ENCODE measurements at regions not wholly inside any gene's neighbourhood (a gene's known extent, or its start where the extent isn't known, plus 50 kb on each side); places are given as distances from the start of the nearest gene placed in this dataset.

DNA sequence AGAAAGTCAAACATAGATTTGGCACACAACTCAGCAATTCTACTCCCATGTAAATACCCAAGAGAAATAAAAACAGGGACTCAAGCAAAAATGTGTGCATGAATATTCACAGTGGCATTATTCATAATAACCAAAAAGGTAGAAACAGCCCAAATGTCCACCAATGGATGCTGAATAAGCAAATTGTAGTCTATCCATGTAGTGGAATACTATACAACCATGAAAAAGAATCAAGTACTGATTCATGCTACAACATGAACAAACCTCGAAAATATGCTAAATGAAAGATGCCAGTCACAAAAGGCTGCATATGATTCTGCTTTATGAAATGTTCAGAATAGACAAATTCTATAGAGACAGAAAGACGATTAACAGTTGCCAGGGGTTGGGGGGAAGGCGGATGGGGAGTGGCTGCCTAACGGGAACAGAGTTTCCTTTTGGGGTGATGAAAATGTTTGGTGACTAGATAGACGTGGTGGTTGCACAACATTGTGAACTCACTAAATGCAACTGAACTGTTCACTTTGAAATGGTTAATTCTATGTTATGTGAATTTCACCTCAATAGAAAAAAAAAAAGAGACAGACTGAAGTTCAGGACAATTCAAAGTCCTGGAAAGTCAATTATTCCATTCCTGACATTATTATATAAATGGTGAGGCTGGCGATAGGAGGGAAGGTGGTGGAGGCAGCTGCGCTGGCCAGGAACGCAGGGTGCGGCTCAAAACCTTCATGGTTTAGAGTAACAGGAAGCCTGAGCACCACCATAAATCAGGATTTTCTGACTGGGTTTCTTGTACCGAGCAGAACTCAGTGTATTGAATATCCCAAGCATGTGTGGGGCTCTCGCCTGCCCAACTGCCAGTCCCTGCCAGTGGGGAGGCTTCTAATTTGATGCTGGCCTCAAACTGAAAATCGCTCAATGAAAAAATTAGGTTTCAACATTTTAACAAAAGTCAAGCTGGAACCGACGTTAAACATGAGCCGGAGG is 300.9 kb downstream of the C16orf95 start:
- TF ChIP-seq, protein P1, sequence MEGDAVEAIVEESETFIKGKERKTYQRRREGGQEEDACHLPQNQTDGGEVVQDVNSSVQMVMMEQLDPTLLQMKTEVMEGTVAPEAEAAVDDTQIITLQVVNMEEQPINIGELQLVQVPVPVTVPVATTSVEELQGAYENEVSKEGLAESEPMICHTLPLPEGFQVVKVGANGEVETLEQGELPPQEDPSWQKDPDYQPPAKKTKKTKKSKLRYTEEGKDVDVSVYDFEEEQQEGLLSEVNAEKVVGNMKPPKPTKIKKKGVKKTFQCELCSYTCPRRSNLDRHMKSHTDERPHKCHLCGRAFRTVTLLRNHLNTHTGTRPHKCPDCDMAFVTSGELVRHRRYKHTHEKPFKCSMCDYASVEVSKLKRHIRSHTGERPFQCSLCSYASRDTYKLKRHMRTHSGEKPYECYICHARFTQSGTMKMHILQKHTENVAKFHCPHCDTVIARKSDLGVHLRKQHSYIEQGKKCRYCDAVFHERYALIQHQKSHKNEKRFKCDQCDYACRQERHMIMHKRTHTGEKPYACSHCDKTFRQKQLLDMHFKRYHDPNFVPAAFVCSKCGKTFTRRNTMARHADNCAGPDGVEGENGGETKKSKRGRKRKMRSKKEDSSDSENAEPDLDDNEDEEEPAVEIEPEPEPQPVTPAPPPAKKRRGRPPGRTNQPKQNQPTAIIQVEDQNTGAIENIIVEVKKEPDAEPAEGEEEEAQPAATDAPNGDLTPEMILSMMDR (conservative IDR thresholded peaks at IDR 0.05): no peak
- no peaks in the 10 kb centered on the region for H3K36me3 ChIP-seq (ENCODE audit: control insufficient read depth, insufficient read depth, low read length)
- no peak for DNase-seq
- Mint-ChIP-seq H3K4me3 (no peak overlapping the region), H3K4me1 (no peaks in the 10 kb centered on the region), H3K27ac (no peak overlapping the region), H3K9me3 (peaks cover 2% of the 10 kb centered on the region), H3K36me3 (ENCODE audit: low read depth) (no peaks in the 10 kb centered on the region), H3K27me3 (ENCODE audit: insufficient read depth) (peaks cover 1% of the 10 kb centered on the region)
- no peak overlapping the region for H3K4me3 ChIP-seq (ENCODE audit: low read length)
- no peak overlapping the region for H3K27ac ChIP-seq (ENCODE audit: low read depth, low read length)
- H3K9me3 ChIP-seq (ENCODE audit: control insufficient read depth, low read length): no peaks in the 10 kb centered on the region
- WGBS, 2 experiments (ENCODE audit: insufficient coverage in 1 of 2, insufficient read length in 1 of 2): 93% methylated on average over 13 to 15 of the region's 15 CpGs
- H3K27me3 ChIP-seq (ENCODE audit: control insufficient read depth, insufficient read depth, low read length, poor library complexity, severe bottlenecking): no peaks in the 10 kb centered on the region
- H3K4me1 ChIP-seq (ENCODE audit: control insufficient read depth, insufficient read depth, low read length): no peaks in the 10 kb centered on the region
- no peak overlapping the region for H3K9ac ChIP-seq (ENCODE audit: extremely low read depth, low read length, poor library complexity, severe bottlenecking)

DNA sequence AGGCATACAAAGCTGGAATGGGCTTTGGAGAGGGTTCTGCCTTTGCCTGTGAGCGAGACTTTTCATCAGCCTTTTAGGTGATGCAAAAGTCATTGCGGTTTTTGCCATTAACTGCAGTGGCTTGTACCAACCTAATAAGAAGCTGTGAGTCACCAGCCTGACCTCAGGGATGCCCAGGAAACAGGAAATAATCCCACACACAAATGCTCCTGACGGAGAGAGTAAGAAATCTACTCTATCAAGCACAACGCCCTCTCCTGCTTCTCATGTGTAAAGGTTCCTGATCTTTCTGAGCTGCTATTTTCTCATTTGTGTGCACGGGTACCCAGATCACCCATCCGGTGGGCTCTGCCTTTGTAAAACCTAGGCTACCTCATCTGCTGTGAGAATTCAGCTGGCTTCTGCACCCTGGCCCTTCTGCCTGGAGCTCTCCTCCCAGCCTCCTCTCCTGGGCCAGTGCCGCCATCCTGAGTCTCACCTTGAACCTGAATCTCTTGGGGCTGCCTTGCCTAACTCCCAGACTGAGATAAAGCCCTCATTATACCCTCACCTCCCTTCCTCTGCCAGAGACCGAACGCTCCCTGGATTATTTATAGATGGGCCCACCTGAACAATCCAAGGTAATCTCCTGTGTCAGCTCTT is 299.7 kb downstream of the C16orf95 start:
- Mint-ChIP-seq H3K9me3 (peaks cover 2% of the 10 kb centered on the region), H3K27me3 (ENCODE audit: insufficient read depth) (no peaks in the 10 kb centered on the region), H3K36me3 (ENCODE audit: low read depth) (no peaks in the 10 kb centered on the region), H3K4me3 (no peak overlapping the region), H3K4me1 (no peaks in the 10 kb centered on the region), H3K27ac (no peak overlapping the region)
- Histone ChIP-seq H3K27me3 (ENCODE audit: control insufficient read depth, insufficient read depth, low read length, poor library complexity, severe bottlenecking) (no peaks in the 10 kb centered on the region), H3K4me1 (ENCODE audit: control insufficient read depth, insufficient read depth, low read length) (no peaks in the 10 kb centered on the region), H3K9ac (ENCODE audit: extremely low read depth, low read length, poor library complexity, severe bottlenecking) (no peak overlapping the region), H3K9me3 (ENCODE audit: control insufficient read depth, low read length) (no peaks in the 10 kb centered on the region), H3K4me3 (ENCODE audit: low read length) (no peak overlapping the region), H3K36me3 (ENCODE audit: control insufficient read depth, insufficient read depth, low read length) (no peaks in the 10 kb centered on the region), H3K27ac (ENCODE audit: low read depth, low read length) (no peak overlapping the region)
- TF ChIP-seq, protein P1 (conservative IDR thresholded peaks at IDR 0.05): peak; percentile 64
- peak; percentile 55 for DNase-seq
- 52 to 77% methylated on average over 6 to 9 of the region's 9 CpGs for WGBS, 2 experiments (ENCODE audit: insufficient coverage in 1 of 2, insufficient read length in 1 of 2)

DNA sequence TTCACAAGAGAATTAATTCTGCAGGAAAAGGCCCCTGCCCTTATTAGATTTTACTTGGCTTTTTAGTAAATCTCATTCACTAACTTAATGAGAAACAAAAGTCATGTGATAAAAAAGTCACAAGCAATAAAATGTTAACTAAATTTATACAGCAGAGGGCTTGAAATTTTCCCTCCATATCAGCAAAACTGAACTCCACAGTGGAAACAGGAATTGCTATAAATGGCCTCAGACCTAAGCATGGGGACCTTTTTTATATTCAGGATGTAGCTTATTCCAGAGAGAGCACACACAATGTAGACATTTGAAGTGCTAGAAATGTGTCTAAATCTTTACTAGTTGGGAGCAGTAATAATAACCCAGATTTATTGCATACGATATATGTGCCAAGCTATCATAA is 291.5 kb downstream of the C16orf95 start:
- TF ChIP-seq, protein P1 (conservative IDR thresholded peaks at IDR 0.05): no peak
- Mint-ChIP-seq H3K9me3 (peaks cover 4% of the 10 kb centered on the region), H3K4me1 (no peaks in the 10 kb centered on the region), H3K36me3 (ENCODE audit: low read depth) (no peaks in the 10 kb centered on the region), H3K27ac (no peak overlapping the region), H3K4me3 (no peak overlapping the region), H3K27me3 (ENCODE audit: insufficient read depth) (no peaks in the 10 kb centered on the region)
- Histone ChIP-seq H3K4me3 (ENCODE audit: low read length) (no peak overlapping the region), H3K9ac (ENCODE audit: extremely low read depth, low read length, poor library complexity, severe bottlenecking) (no peak overlapping the region), H3K27ac (ENCODE audit: low read depth, low read length) (no peak overlapping the region), H3K27me3 (ENCODE audit: control insufficient read depth, insufficient read depth, low read length, poor library complexity, severe bottlenecking) (no peaks in the 10 kb centered on the region), H3K4me1 (ENCODE audit: control insufficient read depth, insufficient read depth, low read length) (no peaks in the 10 kb centered on the region), H3K36me3 (ENCODE audit: control insufficient read depth, insufficient read depth, low read length) (no peaks in the 10 kb centered on the region), H3K9me3 (ENCODE audit: control insufficient read depth, low read length) (no peaks in the 10 kb centered on the region)
- DNase-seq: no peak
- WGBS, 2 experiments (ENCODE audit: insufficient coverage in 1 of 2, insufficient read length in 1 of 2): no CpG with 5 or more reads among the region's 1 CpG

Data from endodermal cell (in vitro differentiated cells).